IMR-90 (cell line): ENCODE measurements at regions not wholly inside any gene's neighbourhood (a gene's known extent, or its start where the extent isn't known, plus 50 kb on each side); places are given as distances from the start of the nearest gene placed in this dataset.

ENCODE experiments used
- BHLHE40 ChIP-seq: fragments of 150-350 bp; IDR thresholded peaks from 2 replicates; pipeline ENCODE4 v1.6.1; 2016; ENCODE audit warnings: mild to moderate bottlenecking, low read depth, low read length
- CEBPB ChIP-seq: IDR thresholded peaks from 2 replicates; pipeline ENCODE4 v1.6.1; 2012; ENCODE audit warnings: low read depth, low read length, improper control_type of control experiment
- FOS ChIP-seq: fragments of 150-350 bp; IDR thresholded peaks from 2 replicates; pipeline ENCODE4 v1.6.1; 2016; ENCODE audit warnings: low read depth, low read length
- MAFK ChIP-seq: IDR thresholded peaks from 2 replicates; pipeline ENCODE4 v1.6.1; 2012; ENCODE audit warnings: low read depth, low read length, improper control_type of control experiment
- MAZ ChIP-seq: IDR thresholded peaks from 2 replicates; pipeline ENCODE4 v1.6.1; 2012; ENCODE audit warnings: low read depth, mild to moderate bottlenecking, low read length, improper control_type of control experiment, moderate library complexity, borderline replicate concordance
- MXI1 ChIP-seq: IDR thresholded peaks from 2 replicates; pipeline ENCODE4 v1.6.1; 2012; ENCODE audit warnings: low read depth, mild to moderate bottlenecking, low read length, moderate library complexity, borderline replicate concordance
- NFE2L2 ChIP-seq: fragments of 150-350 bp; IDR thresholded peaks from 2 replicates; pipeline ENCODE4 v1.6.1; 2016; ENCODE audit warnings: low read depth, mild to moderate bottlenecking, low read length
- POLR2A ChIP-seq: IDR thresholded peaks from 2 replicates; pipeline ENCODE4 v1.6.1; 2012; ENCODE audit warnings: mild to moderate bottlenecking, low read depth, low read length
- RAD21 ChIP-seq: IDR thresholded peaks from 2 replicates; pipeline ENCODE4 v1.6.1; 2012; ENCODE audit warnings: low read length, improper control_type of control experiment
- RFX5 ChIP-seq: IDR thresholded peaks from 2 replicates; pipeline ENCODE4 v1.8.0; 2012; ENCODE audit warnings: low read depth, mild to moderate bottlenecking, low read length, moderate library complexity
- SMC3 ChIP-seq: fragments of 150-350 bp; IDR thresholded peaks from 2 replicates; pipeline ENCODE4 v1.6.1; 2016; ENCODE audit warnings: low read depth, mild to moderate bottlenecking, antibody characterized with exemption, low read length, moderate library complexity
- TF ChIP-seq, protein P1 (sequence below): conservative IDR thresholded peaks from 2 replicates; pipeline ENCODE4 v1.5.1; 2012; ENCODE audit warnings: mild to moderate bottlenecking, low read depth, low read length, improper control_type of control experiment
- TF ChIP-seq, protein P2 (sequence below): fragments of 150-350 bp; IDR thresholded peaks from 2 replicates; pipeline ENCODE4 v1.6.1; 2017; ENCODE audit warnings: mild to moderate bottlenecking, antibody characterized with exemption, low read length, low read depth

DNA sequence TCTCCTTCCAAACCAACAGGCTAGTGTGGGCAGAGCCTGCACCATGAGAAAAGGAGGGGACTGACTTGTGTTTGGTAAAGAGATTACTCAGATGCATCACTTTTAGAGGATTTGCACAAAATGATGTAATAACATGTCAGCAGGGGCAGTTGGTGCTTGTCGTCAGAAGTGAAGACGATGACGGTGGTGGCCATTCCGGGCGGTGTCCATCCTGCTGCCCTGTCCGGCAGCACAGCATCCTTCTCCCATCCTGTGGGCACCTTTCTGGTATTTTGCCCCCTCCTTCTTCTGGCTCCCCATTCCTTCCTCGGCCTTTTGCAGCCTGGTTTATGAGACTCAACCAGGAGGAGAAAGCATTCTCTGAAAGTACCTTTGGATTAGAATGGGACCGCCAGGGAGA, 160.1 kb downstream of the TEX29 start:
- TF ChIP-seq, protein P1, sequence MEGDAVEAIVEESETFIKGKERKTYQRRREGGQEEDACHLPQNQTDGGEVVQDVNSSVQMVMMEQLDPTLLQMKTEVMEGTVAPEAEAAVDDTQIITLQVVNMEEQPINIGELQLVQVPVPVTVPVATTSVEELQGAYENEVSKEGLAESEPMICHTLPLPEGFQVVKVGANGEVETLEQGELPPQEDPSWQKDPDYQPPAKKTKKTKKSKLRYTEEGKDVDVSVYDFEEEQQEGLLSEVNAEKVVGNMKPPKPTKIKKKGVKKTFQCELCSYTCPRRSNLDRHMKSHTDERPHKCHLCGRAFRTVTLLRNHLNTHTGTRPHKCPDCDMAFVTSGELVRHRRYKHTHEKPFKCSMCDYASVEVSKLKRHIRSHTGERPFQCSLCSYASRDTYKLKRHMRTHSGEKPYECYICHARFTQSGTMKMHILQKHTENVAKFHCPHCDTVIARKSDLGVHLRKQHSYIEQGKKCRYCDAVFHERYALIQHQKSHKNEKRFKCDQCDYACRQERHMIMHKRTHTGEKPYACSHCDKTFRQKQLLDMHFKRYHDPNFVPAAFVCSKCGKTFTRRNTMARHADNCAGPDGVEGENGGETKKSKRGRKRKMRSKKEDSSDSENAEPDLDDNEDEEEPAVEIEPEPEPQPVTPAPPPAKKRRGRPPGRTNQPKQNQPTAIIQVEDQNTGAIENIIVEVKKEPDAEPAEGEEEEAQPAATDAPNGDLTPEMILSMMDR, result no peak
- TF ChIP-seq POLR2A, result no peak
- no peak for TF ChIP-seq FOS
- no peak for TF ChIP-seq CEBPB
- no peak for TF ChIP-seq SMC3
- TF ChIP-seq NFE2L2, result no peak
- no peak for TF ChIP-seq MAFK
- no peak for TF ChIP-seq RFX5
- TF ChIP-seq MXI1, result no peak
- no peak for TF ChIP-seq MAZ
- TF ChIP-seq RAD21, result no peak
- TF ChIP-seq, protein P2, sequence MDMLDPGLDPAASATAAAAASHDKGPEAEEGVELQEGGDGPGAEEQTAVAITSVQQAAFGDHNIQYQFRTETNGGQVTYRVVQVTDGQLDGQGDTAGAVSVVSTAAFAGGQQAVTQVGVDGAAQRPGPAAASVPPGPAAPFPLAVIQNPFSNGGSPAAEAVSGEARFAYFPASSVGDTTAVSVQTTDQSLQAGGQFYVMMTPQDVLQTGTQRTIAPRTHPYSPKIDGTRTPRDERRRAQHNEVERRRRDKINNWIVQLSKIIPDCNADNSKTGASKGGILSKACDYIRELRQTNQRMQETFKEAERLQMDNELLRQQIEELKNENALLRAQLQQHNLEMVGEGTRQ, result no peak
- no peak for TF ChIP-seq BHLHE40
